ENCODE measurements at regions not wholly inside any gene's neighbourhood (a gene's known extent, or its start where the extent isn't known, plus 50 kb on each side); places are given as distances from the start of the nearest gene placed in this dataset.

GRCh38 chr2:37776487-37776886 is 105.0 kb upstream of the CDC42EP3 start:
- H3K27ac ChIP-seq (ENCODE audit: low read depth in 1 of 2, low read length in 1 of 2) = no peak overlapping the region
- no peaks in the 10 kb centered on the region for H3K27me3 ChIP-seq (ENCODE audit: control insufficient read depth in 2 of 2, insufficient read depth in 1 of 2, low read length in 1 of 2)
- 86% methylated on average over 3 of the region's 3 CpGs for WGBS
- no peaks in the 10 kb centered on the region for H3K36me3 ChIP-seq (ENCODE audit: control insufficient read depth in 2 of 2, insufficient read depth in 2 of 2, low read length in 1 of 2)
- DNase-seq (ENCODE audit: low read depth in 6 of 9, low spot score in 9 of 9) = no peak
- H3K4me1 ChIP-seq (ENCODE audit: control insufficient read depth in 2 of 2, insufficient read depth in 2 of 2, low read length in 2 of 2) = peaks cover 0 to 9% of the 10 kb centered on the region in 2 donors
- no peak overlapping the region for H3K4me3 ChIP-seq (ENCODE audit: low read length in 2 of 2)
- H3K9me3 ChIP-seq (ENCODE audit: control insufficient read depth in 2 of 2, insufficient read depth in 1 of 2, low read length in 1 of 2) = no peaks in the 10 kb centered on the region

- no peak overlapping the region for H3K4me3 ChIP-seq (ENCODE audit: low read length in 2 of 2)
- no peak overlapping the region for H3K27ac ChIP-seq (ENCODE audit: low read depth in 1 of 2, low read length in 1 of 2)
- H3K36me3 ChIP-seq (ENCODE audit: control insufficient read depth in 2 of 2, insufficient read depth in 2 of 2, low read length in 1 of 2) = no peaks in the 10 kb centered on the region
- WGBS = 92% methylated on average over 5 of the region's 5 CpGs
- no peak for DNase-seq (ENCODE audit: low read depth in 6 of 9, low spot score in 9 of 9)
- H3K4me1 ChIP-seq (ENCODE audit: control insufficient read depth in 2 of 2, insufficient read depth in 2 of 2, low read length in 2 of 2) = peaks cover 0 to 9% of the 10 kb centered on the region in 2 donors
- no peaks in the 10 kb centered on the region for H3K27me3 ChIP-seq (ENCODE audit: control insufficient read depth in 2 of 2, insufficient read depth in 1 of 2, low read length in 1 of 2)
- H3K9me3 ChIP-seq (ENCODE audit: control insufficient read depth in 2 of 2, insufficient read depth in 1 of 2, low read length in 1 of 2) = no peaks in the 10 kb centered on the region
Observed at GRCh38 chr2:37779139-37779538, 107.7 kb upstream of the CDC42EP3 start.

- Histone ChIP-seq H3K4me1 (ENCODE audit: control insufficient read depth in 2 of 2, insufficient read depth in 2 of 2, low read length in 2 of 2) (peaks cover 0 to 11% of the 10 kb centered on the region in 2 donors), H3K9me3 (ENCODE audit: control insufficient read depth in 2 of 2, insufficient read depth in 1 of 2, low read length in 1 of 2) (no peaks in the 10 kb centered on the region), H3K36me3 (ENCODE audit: control insufficient read depth in 2 of 2, insufficient read depth in 2 of 2, low read length in 1 of 2) (no peaks in the 10 kb centered on the region), H3K27me3 (ENCODE audit: control insufficient read depth in 2 of 2, insufficient read depth in 1 of 2, low read length in 1 of 2) (no peaks in the 10 kb centered on the region), H3K27ac (ENCODE audit: low read depth in 1 of 2, low read length in 1 of 2) (no peak overlapping the region), H3K4me3 (ENCODE audit: low read length in 2 of 2) (no peak overlapping the region)
- no peak for DNase-seq (ENCODE audit: low read depth in 6 of 9, low spot score in 9 of 9)
- 98% methylated on average over 2 of the region's 2 CpGs for WGBS
Observed at GRCh38 chr2:37779611-37780386, 108.4 kb upstream of the CDC42EP3 start.

GRCh38 chr2:37780387-37780676 is 108.9 kb upstream of the CDC42EP3 start:
- H3K4me3 ChIP-seq (ENCODE audit: low read length in 2 of 2) = no peak overlapping the region
- no peaks in the 10 kb centered on the region for H3K9me3 ChIP-seq (ENCODE audit: control insufficient read depth in 2 of 2, insufficient read depth in 1 of 2, low read length in 1 of 2)
- peaks cover 0 to 11% of the 10 kb centered on the region in 2 donors for H3K4me1 ChIP-seq (ENCODE audit: control insufficient read depth in 2 of 2, insufficient read depth in 2 of 2, low read length in 2 of 2)
- no peak overlapping the region for H3K27ac ChIP-seq (ENCODE audit: low read depth in 1 of 2, low read length in 1 of 2)
- 98% methylated on average over 2 of the region's 2 CpGs for WGBS
- no peaks in the 10 kb centered on the region for H3K36me3 ChIP-seq (ENCODE audit: control insufficient read depth in 2 of 2, insufficient read depth in 2 of 2, low read length in 1 of 2)
- no peaks in the 10 kb centered on the region for H3K27me3 ChIP-seq (ENCODE audit: control insufficient read depth in 2 of 2, insufficient read depth in 1 of 2, low read length in 1 of 2)
- no peak for DNase-seq (ENCODE audit: low read depth in 6 of 9, low spot score in 9 of 9)

- DNase-seq (ENCODE audit: low read depth in 6 of 9, low spot score in 9 of 9) = no peak
- 96% methylated on average over 5 of the region's 5 CpGs for WGBS
- Histone ChIP-seq H3K9me3 (ENCODE audit: control insufficient read depth in 2 of 2, insufficient read depth in 1 of 2, low read length in 1 of 2) (no peaks in the 10 kb centered on the region), H3K4me3 (ENCODE audit: low read length in 2 of 2) (no peak overlapping the region), H3K27ac (ENCODE audit: low read depth in 1 of 2, low read length in 1 of 2) (no peak overlapping the region), H3K4me1 (ENCODE audit: control insufficient read depth in 2 of 2, insufficient read depth in 2 of 2, low read length in 2 of 2) (peaks cover 0 to 12% of the 10 kb centered on the region in 2 donors), H3K36me3 (ENCODE audit: control insufficient read depth in 2 of 2, insufficient read depth in 2 of 2, low read length in 1 of 2) (no peaks in the 10 kb centered on the region), H3K27me3 (ENCODE audit: control insufficient read depth in 2 of 2, insufficient read depth in 1 of 2, low read length in 1 of 2) (no peaks in the 10 kb centered on the region)
Observed at GRCh38 chr2:37781028-37781427, 109.6 kb upstream of the CDC42EP3 start.

GRCh38 chr2:37782155-37782673 is 110.8 kb upstream of the CDC42EP3 start:
- H3K36me3 ChIP-seq (ENCODE audit: control insufficient read depth in 2 of 2, insufficient read depth in 2 of 2, low read length in 1 of 2) = no peaks in the 10 kb centered on the region
- peaks cover 0 to 5% of the 10 kb centered on the region in 2 donors for H3K4me1 ChIP-seq (ENCODE audit: control insufficient read depth in 2 of 2, insufficient read depth in 2 of 2, low read length in 2 of 2)
- no peak for DNase-seq (ENCODE audit: low read depth in 6 of 9, low spot score in 9 of 9)
- WGBS = 96% methylated on average over 8 of the region's 8 CpGs
- no peaks in the 10 kb centered on the region for H3K27me3 ChIP-seq (ENCODE audit: control insufficient read depth in 2 of 2, insufficient read depth in 1 of 2, low read length in 1 of 2)
- H3K27ac ChIP-seq (ENCODE audit: low read depth in 1 of 2, low read length in 1 of 2) = no peak overlapping the region
- no peak overlapping the region for H3K4me3 ChIP-seq (ENCODE audit: low read length in 2 of 2)
- H3K9me3 ChIP-seq (ENCODE audit: control insufficient read depth in 2 of 2, insufficient read depth in 1 of 2, low read length in 1 of 2) = peaks cover 0 to 3% of the 10 kb centered on the region in 2 donors

GRCh38 chr2:37782721-37783371 is 111.4 kb upstream of the CDC42EP3 start:
- WGBS = 96% methylated on average over 10 of the region's 10 CpGs
- Histone ChIP-seq H3K36me3 (ENCODE audit: control insufficient read depth in 2 of 2, insufficient read depth in 2 of 2, low read length in 1 of 2) (no peaks in the 10 kb centered on the region), H3K4me1 (ENCODE audit: control insufficient read depth in 2 of 2, insufficient read depth in 2 of 2, low read length in 2 of 2) (peaks cover 0 to 5% of the 10 kb centered on the region in 2 donors), H3K27me3 (ENCODE audit: control insufficient read depth in 2 of 2, insufficient read depth in 1 of 2, low read length in 1 of 2) (no peaks in the 10 kb centered on the region), H3K9me3 (ENCODE audit: control insufficient read depth in 2 of 2, insufficient read depth in 1 of 2, low read length in 1 of 2) (peaks cover 0 to 3% of the 10 kb centered on the region in 2 donors), H3K4me3 (ENCODE audit: low read length in 2 of 2) (no peak overlapping the region), H3K27ac (ENCODE audit: low read depth in 1 of 2, low read length in 1 of 2) (no peak overlapping the region)
- DNase-seq (ENCODE audit: low read depth in 6 of 9, low spot score in 9 of 9) = no peak

GRCh38 chr2:37783545-37783944 is 112.1 kb upstream of the CDC42EP3 start:
- H3K36me3 ChIP-seq (ENCODE audit: control insufficient read depth in 2 of 2, insufficient read depth in 2 of 2, low read length in 1 of 2) = no peaks in the 10 kb centered on the region
- no peak overlapping the region for H3K27ac ChIP-seq (ENCODE audit: low read depth in 1 of 2, low read length in 1 of 2)
- H3K9me3 ChIP-seq (ENCODE audit: control insufficient read depth in 2 of 2, insufficient read depth in 1 of 2, low read length in 1 of 2) = peaks cover 0 to 5% of the 10 kb centered on the region in 2 donors
- no peak for DNase-seq (ENCODE audit: low read depth in 6 of 9, low spot score in 9 of 9)
- H3K4me1 ChIP-seq (ENCODE audit: control insufficient read depth in 2 of 2, insufficient read depth in 2 of 2, low read length in 2 of 2) = peaks cover 0 to 5% of the 10 kb centered on the region in 2 donors
- WGBS = 71% methylated on average over 4 of the region's 4 CpGs
- H3K4me3 ChIP-seq (ENCODE audit: low read length in 2 of 2) = no peak overlapping the region
- H3K27me3 ChIP-seq (ENCODE audit: control insufficient read depth in 2 of 2, insufficient read depth in 1 of 2, low read length in 1 of 2) = no peaks in the 10 kb centered on the region

- no peaks in the 10 kb centered on the region for H3K27me3 ChIP-seq (ENCODE audit: control insufficient read depth in 2 of 2, insufficient read depth in 1 of 2, low read length in 1 of 2)
- peaks cover 0 to 5% of the 10 kb centered on the region in 2 donors for H3K4me1 ChIP-seq (ENCODE audit: control insufficient read depth in 2 of 2, insufficient read depth in 2 of 2, low read length in 2 of 2)
- H3K9me3 ChIP-seq (ENCODE audit: control insufficient read depth in 2 of 2, insufficient read depth in 1 of 2, low read length in 1 of 2) = peaks cover 0 to 5% of the 10 kb centered on the region in 2 donors
- 69% methylated on average over 3 of the region's 3 CpGs for WGBS
- no peaks in the 10 kb centered on the region for H3K36me3 ChIP-seq (ENCODE audit: control insufficient read depth in 2 of 2, insufficient read depth in 2 of 2, low read length in 1 of 2)
- H3K27ac ChIP-seq (ENCODE audit: low read depth in 1 of 2, low read length in 1 of 2) = no peak overlapping the region
- H3K4me3 ChIP-seq (ENCODE audit: low read length in 2 of 2) = no peak overlapping the region
- no peak for DNase-seq (ENCODE audit: low read depth in 6 of 9, low spot score in 9 of 9)
Observed at GRCh38 chr2:37784071-37784758, 112.8 kb upstream of the CDC42EP3 start.

Measured in thymus (tissue), 11 donors.